ENCODE measurements at regions not wholly inside any gene's neighbourhood (a gene's known extent, or its start where the extent isn't known, plus 50 kb on each side); places are given as distances from the start of the nearest gene placed in this dataset.

DNA sequence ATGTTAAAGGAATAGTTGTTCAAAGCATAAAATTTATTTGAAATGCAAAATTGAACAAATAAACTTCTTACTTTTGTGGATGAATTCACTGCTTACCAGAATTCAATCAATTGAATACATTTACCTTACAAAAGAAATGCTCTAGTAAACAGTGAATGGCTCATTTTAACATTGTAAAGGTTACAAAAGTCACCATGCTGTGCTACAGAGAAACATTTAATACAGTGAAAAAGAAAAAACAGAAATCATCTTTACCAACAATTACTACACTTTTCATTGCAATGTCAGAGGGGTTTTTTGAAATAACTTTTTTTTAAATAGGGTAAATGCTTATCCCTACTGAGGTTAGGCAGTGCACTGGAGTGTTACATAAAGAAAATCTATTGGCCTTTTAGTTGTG, 853.0 kb downstream of the NCAM2 start:
- no peaks in the 10 kb centered on the region for H3K9me3 Mint-ChIP-seq
- no peaks in the 10 kb centered on the region for H3K27me3 Mint-ChIP-seq (ENCODE audit: insufficient read depth)
- no peak overlapping the region for H3K4me3 Mint-ChIP-seq
- H3K27ac Mint-ChIP-seq: no peak overlapping the region
- peaks cover 27% of the 10 kb centered on the region for H3K4me1 Mint-ChIP-seq (ENCODE audit: low read depth)
- no peaks in the 10 kb centered on the region; the same call in 1 of the 2 replicates for H3K36me3 Mint-ChIP-seq (ENCODE audit: low read depth)
- TF ChIP-seq, protein P1, sequence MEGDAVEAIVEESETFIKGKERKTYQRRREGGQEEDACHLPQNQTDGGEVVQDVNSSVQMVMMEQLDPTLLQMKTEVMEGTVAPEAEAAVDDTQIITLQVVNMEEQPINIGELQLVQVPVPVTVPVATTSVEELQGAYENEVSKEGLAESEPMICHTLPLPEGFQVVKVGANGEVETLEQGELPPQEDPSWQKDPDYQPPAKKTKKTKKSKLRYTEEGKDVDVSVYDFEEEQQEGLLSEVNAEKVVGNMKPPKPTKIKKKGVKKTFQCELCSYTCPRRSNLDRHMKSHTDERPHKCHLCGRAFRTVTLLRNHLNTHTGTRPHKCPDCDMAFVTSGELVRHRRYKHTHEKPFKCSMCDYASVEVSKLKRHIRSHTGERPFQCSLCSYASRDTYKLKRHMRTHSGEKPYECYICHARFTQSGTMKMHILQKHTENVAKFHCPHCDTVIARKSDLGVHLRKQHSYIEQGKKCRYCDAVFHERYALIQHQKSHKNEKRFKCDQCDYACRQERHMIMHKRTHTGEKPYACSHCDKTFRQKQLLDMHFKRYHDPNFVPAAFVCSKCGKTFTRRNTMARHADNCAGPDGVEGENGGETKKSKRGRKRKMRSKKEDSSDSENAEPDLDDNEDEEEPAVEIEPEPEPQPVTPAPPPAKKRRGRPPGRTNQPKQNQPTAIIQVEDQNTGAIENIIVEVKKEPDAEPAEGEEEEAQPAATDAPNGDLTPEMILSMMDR (IDR thresholded peaks at IDR 0.05): no peak
- no peak for DNase-seq

DNA sequence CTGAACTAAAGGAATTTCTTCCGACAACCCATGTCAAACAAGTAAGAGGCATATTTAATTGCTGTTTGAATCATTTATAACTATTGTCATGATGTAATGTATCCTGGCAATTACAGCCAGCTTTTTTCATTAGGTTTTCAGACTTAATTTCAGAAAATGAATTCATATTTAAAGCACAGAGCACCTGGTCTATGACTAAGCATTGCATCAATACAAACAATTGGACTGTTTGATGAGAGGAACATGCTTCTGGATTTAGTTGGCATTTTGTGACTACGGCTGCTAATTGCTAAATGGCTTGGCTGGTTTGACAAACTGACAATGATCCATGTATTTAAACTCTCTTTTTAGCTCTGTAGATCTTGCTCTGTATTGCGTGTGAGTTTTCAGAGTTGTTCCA, 853.4 kb downstream of the NCAM2 start:
- Mint-ChIP-seq H3K27me3 (ENCODE audit: insufficient read depth) (no peaks in the 10 kb centered on the region), H3K4me1 (ENCODE audit: low read depth) (peaks cover 27% of the 10 kb centered on the region), H3K27ac (0 out of 2 replicates have a peak overlapping the region, but pooled peaks have one; percentile 4), H3K36me3 (ENCODE audit: low read depth) (no peaks in the 10 kb centered on the region), H3K4me3 (peak overlapping the region; percentile 45), H3K9me3 (no peaks in the 10 kb centered on the region)
- no peak for DNase-seq
- TF ChIP-seq, protein P1 (IDR thresholded peaks at IDR 0.05): no peak

DNA sequence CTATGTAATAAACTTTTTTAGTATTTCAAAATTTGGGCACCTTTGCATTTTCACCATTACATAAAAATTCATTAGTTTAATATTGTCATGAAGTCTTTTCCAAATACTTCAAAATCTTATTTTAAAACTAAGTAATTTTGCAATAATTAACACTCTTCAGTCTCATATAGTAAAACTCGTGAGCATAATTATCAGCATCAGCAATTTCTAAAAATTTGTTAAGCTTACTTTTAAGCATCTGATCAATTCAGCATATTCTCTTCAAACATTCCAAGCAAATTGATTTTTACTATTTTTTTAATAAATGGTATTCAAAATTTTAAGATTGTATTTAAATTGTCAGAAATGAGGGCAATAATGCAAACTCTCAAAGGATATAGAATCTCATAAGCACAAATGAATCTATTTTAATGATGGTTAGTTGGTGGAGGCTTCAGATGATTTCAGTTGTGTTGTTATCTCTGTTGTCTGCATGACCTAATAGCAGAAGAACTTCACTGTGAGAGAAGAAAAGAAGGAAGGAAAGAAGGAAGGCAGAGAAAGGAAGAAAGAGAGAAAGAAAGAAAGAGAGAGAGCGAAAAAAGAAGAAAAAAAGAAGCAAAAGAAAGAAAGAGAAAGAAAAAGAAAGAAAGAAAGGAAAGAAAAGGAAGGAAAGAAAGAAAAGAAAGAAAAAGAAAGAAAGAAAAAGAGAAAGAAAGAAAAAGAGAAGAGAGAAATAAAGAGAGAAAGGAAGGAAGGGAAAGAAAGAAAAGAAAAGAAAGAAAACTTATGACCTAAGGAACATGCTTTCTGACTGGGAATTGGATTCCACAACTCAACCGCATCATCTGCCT, 860.5 kb downstream of the NCAM2 start:
- H3K27me3 Mint-ChIP-seq (ENCODE audit: insufficient read depth): peaks cover 6% of the 10 kb centered on the region; the same call in 1 of the 2 replicates
- peaks cover 33% of the 10 kb centered on the region for H3K4me1 Mint-ChIP-seq (ENCODE audit: low read depth)
- DNase-seq: no peak
- no peaks in the 10 kb centered on the region for H3K36me3 Mint-ChIP-seq (ENCODE audit: low read depth)
- no peak overlapping the region for H3K27ac Mint-ChIP-seq
- H3K4me3 Mint-ChIP-seq: 0 out of 2 replicates have a peak overlapping the region, but pooled peaks have one; percentile 14
- H3K9me3 Mint-ChIP-seq: no peaks in the 10 kb centered on the region
- TF ChIP-seq, protein P1 (IDR thresholded peaks at IDR 0.05): no peak

DNA sequence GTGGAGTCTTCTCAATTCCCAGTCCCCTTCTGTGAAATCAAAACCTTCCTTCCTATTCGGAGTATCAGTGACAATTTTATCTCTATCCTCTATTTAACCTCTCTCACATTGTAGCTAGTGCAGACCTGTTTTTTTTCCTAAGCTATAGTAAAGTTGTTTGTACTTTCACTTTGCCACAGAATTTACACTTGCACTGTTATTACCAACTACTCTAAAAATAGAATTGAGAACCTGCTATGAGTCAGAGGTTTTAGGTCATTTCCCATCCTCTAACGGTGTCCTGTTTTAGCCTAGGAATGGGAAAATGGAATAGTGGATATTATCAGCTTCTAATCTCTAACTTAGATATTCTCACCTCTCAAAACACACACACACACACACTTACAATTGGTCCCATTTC, 862.7 kb downstream of the NCAM2 start:
- TF ChIP-seq, protein P1 (IDR thresholded peaks at IDR 0.05): no peak
- Mint-ChIP-seq H3K36me3 (ENCODE audit: low read depth) (no peaks in the 10 kb centered on the region), H3K4me1 (ENCODE audit: low read depth) (peaks cover 37% of the 10 kb centered on the region), H3K9me3 (no peaks in the 10 kb centered on the region), H3K27ac (0 out of 2 replicates have a peak overlapping the region, but pooled peaks have one; percentile 9), H3K4me3 (peak overlapping the region; percentile 55; the same call in 1 of the 2 replicates), H3K27me3 (ENCODE audit: insufficient read depth) (peaks cover 7% of the 10 kb centered on the region; the same call in 1 of the 2 replicates)
- peak; percentile 7 for DNase-seq

DNA sequence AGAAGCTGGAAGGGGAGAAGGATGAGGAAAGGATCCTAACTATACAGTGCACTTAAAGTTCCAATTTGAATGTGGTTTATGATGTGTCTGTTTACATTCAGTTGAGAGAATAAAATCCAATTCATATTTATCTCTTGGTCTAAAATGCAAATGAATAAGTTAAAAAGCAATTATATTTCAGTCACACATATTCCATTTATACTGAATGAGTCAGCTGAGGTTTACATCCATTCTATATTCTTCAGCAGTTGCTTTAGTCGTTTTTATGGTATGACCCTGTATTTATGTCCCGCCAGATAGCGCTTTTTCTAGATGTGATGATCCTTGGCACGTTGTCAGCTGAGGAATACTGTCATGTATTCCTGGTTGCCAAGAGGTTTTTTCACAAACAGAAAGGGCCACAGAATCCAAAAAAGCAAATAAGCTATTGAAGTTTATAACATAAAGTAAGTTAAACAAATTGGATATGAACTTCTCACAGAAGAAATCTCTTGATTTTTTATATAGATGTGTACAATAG, 866.2 kb downstream of the NCAM2 start:
- no peak for DNase-seq
- peaks cover 5% of the 10 kb centered on the region; the same call in 1 of the 2 replicates for H3K27me3 Mint-ChIP-seq (ENCODE audit: insufficient read depth)
- H3K36me3 Mint-ChIP-seq (ENCODE audit: low read depth): no peaks in the 10 kb centered on the region
- peaks cover 33% of the 10 kb centered on the region for H3K4me1 Mint-ChIP-seq (ENCODE audit: low read depth)
- TF ChIP-seq, protein P1 (IDR thresholded peaks at IDR 0.05): no peak
- H3K9me3 Mint-ChIP-seq: no peaks in the 10 kb centered on the region
- H3K4me3 Mint-ChIP-seq: no peak overlapping the region
- no peak overlapping the region for H3K27ac Mint-ChIP-seq
